ENCODE measurements at regions not wholly inside any gene's neighbourhood (a gene's known extent, or its start where the extent isn't known, plus 50 kb on each side); places are given as distances from the start of the nearest gene placed in this dataset.

DNA sequence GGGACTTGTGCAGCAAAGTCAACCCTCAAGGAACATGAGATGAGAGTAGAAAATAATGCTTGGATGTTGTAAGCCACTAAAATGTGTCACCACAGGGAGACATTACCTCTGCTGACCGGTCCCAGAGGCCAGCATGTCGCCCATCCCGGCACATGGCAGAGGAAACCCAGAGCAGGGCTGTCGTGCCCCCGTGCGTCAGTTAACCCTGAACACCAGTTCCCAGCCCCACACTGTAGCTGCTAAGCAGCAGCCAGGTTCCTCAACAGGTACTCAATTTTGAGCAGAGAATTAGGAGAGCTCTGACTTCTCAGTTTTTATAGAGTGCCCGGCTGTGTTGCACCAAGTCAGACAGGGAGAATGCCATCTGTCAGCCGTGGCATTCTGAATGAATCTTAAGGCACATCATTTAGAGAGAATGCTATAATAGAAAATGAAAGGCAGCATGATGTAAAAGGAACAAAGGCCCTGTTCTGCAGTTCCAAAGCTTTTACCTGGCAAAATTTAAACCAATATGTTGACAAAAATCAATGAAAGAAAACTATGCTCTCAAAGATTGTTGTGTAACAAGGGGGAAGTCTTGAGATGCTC is 307.9 kb downstream of the METTL4 start:
- H3K9me3 ChIP-seq: no peaks in the 10 kb centered on the region
- intact Hi-C loops (cut with DNase I, micrococcal nuclease): no loop called here
- no peak overlapping the region for H3K4me3 ChIP-seq
- no peaks in the 10 kb centered on the region for H3K36me3 ChIP-seq (ENCODE audit: low read depth)
- DNase-seq (no peak), ATAC-seq (no peak)
- TF ChIP-seq CTCF (IDR thresholded peaks at IDR 0.05): no peak
- no peaks in the 10 kb centered on the region for H3K4me1 ChIP-seq (ENCODE audit: low read depth)

- H3K4me3 ChIP-seq: no peak overlapping the region
- no peak for TF ChIP-seq CTCF (IDR thresholded peaks at IDR 0.05)
- no peaks in the 10 kb centered on the region for H3K4me1 ChIP-seq (ENCODE audit: low read depth)
- no peak for ATAC-seq
- intact Hi-C loops (cut with DNase I, micrococcal nuclease): no loop called here
- no peaks in the 10 kb centered on the region for H3K36me3 ChIP-seq (ENCODE audit: low read depth)
- no peaks in the 10 kb centered on the region for H3K9me3 ChIP-seq
- DNase-seq: no peak
Observed at GRCh38 chr18:2274613-2275012, 296.7 kb downstream of the METTL4 start.

- ATAC-seq: no peak
- H3K9me3 ChIP-seq: no peaks in the 10 kb centered on the region
- H3K4me3 ChIP-seq: no peak overlapping the region
- no peaks in the 10 kb centered on the region for H3K36me3 ChIP-seq (ENCODE audit: low read depth)
- intact Hi-C loops (cut with DNase I, micrococcal nuclease): no loop called here
- H3K4me1 ChIP-seq (ENCODE audit: low read depth): no peaks in the 10 kb centered on the region
- no peak for DNase-seq
- TF ChIP-seq CTCF (IDR thresholded peaks at IDR 0.05): no peak
Observed at GRCh38 chr18:2281086-2281485, 290.2 kb downstream of the METTL4 start.

DNA sequence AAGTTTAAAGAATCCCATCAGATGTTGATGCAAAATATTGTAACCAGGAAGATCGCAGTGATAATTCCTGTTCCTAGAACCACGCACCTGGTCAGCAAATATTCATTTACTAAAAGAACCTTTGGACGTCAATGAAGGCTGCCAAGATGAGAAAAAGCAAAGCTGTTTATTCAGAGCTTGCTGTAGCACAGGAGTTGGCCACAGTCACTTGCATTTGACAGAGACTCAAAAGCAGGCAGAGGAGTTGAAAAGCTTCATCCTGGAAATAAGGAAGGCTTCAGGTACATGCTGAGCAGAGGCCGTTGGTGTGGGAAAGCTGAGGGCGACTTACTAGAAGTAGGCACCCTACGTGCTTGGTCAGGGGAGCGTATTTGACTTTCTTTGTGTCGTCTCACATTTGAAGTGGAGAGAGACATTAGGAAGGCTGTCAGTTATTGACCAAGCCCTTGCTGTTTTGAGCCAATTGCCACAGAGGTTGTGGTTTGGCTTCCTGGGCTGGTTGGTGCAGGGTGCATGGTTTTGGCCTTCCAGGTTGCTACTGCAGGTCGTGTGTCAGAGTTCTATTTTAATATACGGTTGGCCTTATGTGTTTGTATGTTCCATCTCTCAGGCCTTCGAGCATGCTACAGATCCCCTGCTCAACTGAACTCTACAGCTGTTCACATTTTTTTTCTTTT is 289.6 kb downstream of the METTL4 start:
- DNase-seq: no peak
- no peak for TF ChIP-seq CTCF (IDR thresholded peaks at IDR 0.05)
- no peak for ATAC-seq
- Histone ChIP-seq H3K4me3 (no peak overlapping the region), H3K4me1 (ENCODE audit: low read depth) (no peaks in the 10 kb centered on the region), H3K36me3 (ENCODE audit: low read depth) (no peaks in the 10 kb centered on the region), H3K9me3 (no peaks in the 10 kb centered on the region)
- intact Hi-C loops (cut with DNase I, micrococcal nuclease): no loop called here

- intact Hi-C loops (cut with DNase I, micrococcal nuclease): no loop called here
- DNase-seq: no peak
Observed at GRCh38 chr18:2293109-2293839, 278.0 kb downstream of the METTL4 start.

More at GRCh38 chr18:2293109-2293839, 278.0 kb downstream of the METTL4 start:
- ATAC-seq: no peak
- Histone ChIP-seq H3K36me3 (ENCODE audit: low read depth) (no peaks in the 10 kb centered on the region), H3K4me1 (ENCODE audit: low read depth) (no peaks in the 10 kb centered on the region), H3K9me3 (no peaks in the 10 kb centered on the region), H3K4me3 (no peak overlapping the region)
- no peak for TF ChIP-seq CTCF (IDR thresholded peaks at IDR 0.05)

Measured in mucosa of descending colon (tissue), 3 donors.